Trophoblast cell (in vitro differentiated cells and primary cell): ENCODE measurements at regions not wholly inside any gene's neighbourhood (a gene's known extent, or its start where the extent isn't known, plus 50 kb on each side); places are given as distances from the start of the nearest gene placed in this dataset.

Experiments used
- DNase-seq, 2 donors: peaks; one replicate each; pipeline ENCODE4 v3.0.0-alpha.2; 2016
- H2AFZ ChIP-seq: 2 replicates; pipeline ENCODE4 v1.6.1; 2013; ENCODE audit warnings: low read length, moderate library complexity, mild to moderate bottlenecking; ENCODE audit not compliant: insufficient read depth, poor library complexity
- H2AK5ac ChIP-seq: 2 replicates; pipeline ENCODE4 v1.6.1; 2013; ENCODE audit warnings: mild to moderate bottlenecking, low read length
- H2BK120ac ChIP-seq: 2 replicates; pipeline ENCODE4 v1.6.1; 2013; ENCODE audit warnings: low read length, mild to moderate bottlenecking, moderate library complexity; ENCODE audit not compliant: insufficient read depth, poor library complexity
- H2BK12ac ChIP-seq: 2 replicates; pipeline ENCODE4 v1.6.1; 2013; ENCODE audit warnings: mild to moderate bottlenecking, low read length, moderate library complexity
- H2BK5ac ChIP-seq: 2 replicates; pipeline ENCODE4 v1.6.1; 2013; ENCODE audit warnings: low read length, low read depth, moderate library complexity, mild to moderate bottlenecking; ENCODE audit not compliant: poor library complexity
- H3K14ac ChIP-seq: 2 replicates; pipeline ENCODE4 v1.6.1; 2013; ENCODE audit warnings: mild to moderate bottlenecking, low read length
- H3K18ac ChIP-seq: 2 replicates; pipeline ENCODE4 v1.6.1; 2013; ENCODE audit warnings: mild to moderate bottlenecking, low read length
- H3K23ac ChIP-seq: 2 replicates; pipeline ENCODE4 v1.6.1; 2013; ENCODE audit warnings: low read length
- H3K27ac ChIP-seq: 2 replicates; pipeline ENCODE4 v1.5.1; 2013; ENCODE audit warnings: low read depth, mild to moderate bottlenecking, inconsistent platforms, low read length, moderate library complexity
- H3K27me3 ChIP-seq: 2 replicates; pipeline ENCODE4 v1.6.1; 2013; ENCODE audit warnings: inconsistent platforms, mild to moderate bottlenecking, low read length, moderate library complexity; ENCODE audit not compliant: insufficient read depth
- H3K36me3 ChIP-seq, 2 experiments: 1 replicate in 1 of 2; 2 replicates in 1 of 2; pipeline ENCODE4 v1.6.1; 2013; ENCODE audit warnings: low read length in 2 of 2, mild to moderate bottlenecking in 2 of 2, moderate library complexity in 1 of 2; ENCODE audit not compliant: insufficient read depth in 2 of 2, control insufficient read depth in 1 of 2
- H3K4ac ChIP-seq: 2 replicates; pipeline ENCODE4 v1.6.1; 2013; ENCODE audit warnings: low read depth, mild to moderate bottlenecking, low read length, moderate library complexity
- H3K4me1 ChIP-seq, 2 experiments: 1 replicate in 1 of 2; 2 replicates in 1 of 2; pipeline ENCODE4 v1.6.1; 2013; ENCODE audit warnings: low read length in 2 of 2, mild to moderate bottlenecking in 2 of 2, moderate library complexity in 1 of 2; ENCODE audit not compliant: insufficient read depth in 2 of 2, control insufficient read depth in 1 of 2
- H3K4me2 ChIP-seq: 2 replicates; pipeline ENCODE4 v1.6.1; 2013; ENCODE audit warnings: inconsistent platforms, mild to moderate bottlenecking, low read length, moderate library complexity
- H3K4me3 ChIP-seq: 2 replicates; pipeline ENCODE4 v1.5.1; 2013; ENCODE audit warnings: mild to moderate bottlenecking, low read depth, low read length, inconsistent platforms
- H3K79me1 ChIP-seq: one replicate; pipeline ENCODE4 v1.6.1; 2013; ENCODE audit warnings: low read length
- H3K79me2 ChIP-seq: 2 replicates; pipeline ENCODE4 v1.6.1; 2013; ENCODE audit warnings: low read length, mild to moderate bottlenecking; ENCODE audit not compliant: control insufficient read depth, insufficient read depth, poor library complexity
- H3K9ac ChIP-seq: 2 replicates; pipeline ENCODE4 v1.6.1; 2013; ENCODE audit warnings: mild to moderate bottlenecking, low read length
- H3K9me3 ChIP-seq: 2 replicates; pipeline ENCODE4 v1.6.1; 2013; ENCODE audit warnings: low read depth, mild to moderate bottlenecking, control low read depth, inconsistent platforms, low read length; ENCODE audit not compliant: insufficient read depth
- H4K12ac ChIP-seq: 2 replicates; pipeline ENCODE4 v1.6.1; 2013; ENCODE audit warnings: low read depth, mild to moderate bottlenecking, low read length, moderate library complexity
- H4K8ac ChIP-seq: 2 replicates; pipeline ENCODE4 v1.6.1; 2013; ENCODE audit warnings: low read depth, mild to moderate bottlenecking, low read length, moderate library complexity
- H4K91ac ChIP-seq: one replicate; pipeline ENCODE4 v1.6.1; 2013; ENCODE audit warnings: low read depth, mild to moderate bottlenecking, low read length, moderate library complexity
- WGBS: extraction: QIAGEN DNeasy Blood & Tissue Kit; methylation state at CpG from one replicate; pipeline ENCODE4 v1.1.7; 2013; ENCODE audit warnings: missing lambda C conversion rate; ENCODE audit not compliant: insufficient read length, insufficient coverage; ENCODE audit errors: extremely low coverage; 5-methylcytosine and 5-hydroxymethylcytosine counted together

GRCh38 chr12:38538319-38538718, 221.7 kb downstream of the ALG10B start:
- Histone ChIP-seq H2BK12ac (no peak overlapping the region), H3K79me2 (no peaks in the 10 kb centered on the region), H3K4me2 (no peak overlapping the region), H3K14ac (no peak overlapping the region), H3K36me3 (no peaks in the 10 kb centered on the region), H4K91ac (no peak overlapping the region), H3K27ac (no peak overlapping the region), H3K4me1 (no peaks in the 10 kb centered on the region), H3K27me3 (no peaks in the 10 kb centered on the region), H3K18ac (no peak overlapping the region), H2BK5ac (no peak overlapping the region), H2BK120ac (no peak overlapping the region), H2AK5ac (no peak overlapping the region), H4K8ac (no peak overlapping the region), H3K79me1 (no peaks in the 10 kb centered on the region), H3K9ac (no peak overlapping the region), H3K4me3 (no peak overlapping the region), H3K4ac (no peak overlapping the region), H2AFZ (no peak overlapping the region), H3K23ac (no peak overlapping the region), H3K9me3 (no peaks in the 10 kb centered on the region), H4K12ac (no peak overlapping the region)
- WGBS, result no CpG with 5 or more reads among the region's 4 CpGs
- no peak for DNase-seq

DNA sequence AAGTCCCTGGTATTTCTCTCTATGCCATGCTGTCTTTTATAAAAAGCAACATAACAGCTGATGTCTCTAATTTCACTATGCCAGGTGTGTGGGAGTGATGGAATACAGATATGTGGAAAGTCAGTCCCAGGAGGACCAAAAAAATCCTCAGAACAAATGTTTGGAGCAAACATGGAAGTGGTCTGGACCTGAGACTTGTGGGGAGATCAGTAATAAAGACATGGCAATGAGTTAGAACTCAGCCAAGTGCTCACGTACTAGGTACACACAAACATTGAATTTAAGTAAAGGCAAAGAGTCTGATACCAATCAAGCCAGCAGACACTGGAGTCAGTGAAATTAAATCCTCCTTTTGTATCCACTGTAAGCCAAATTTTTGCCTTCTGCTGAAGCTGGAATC, 223.6 kb downstream of the ALG10B start:
- H4K12ac ChIP-seq, result no peak overlapping the region
- no peak overlapping the region for H3K4me3 ChIP-seq
- H3K18ac ChIP-seq, result no peak overlapping the region
- H3K9ac ChIP-seq, result no peak overlapping the region
- no peak overlapping the region for H2AK5ac ChIP-seq
- no peak overlapping the region for H3K14ac ChIP-seq
- H3K4me1 ChIP-seq, result no peaks in the 10 kb centered on the region
- no peak overlapping the region for H3K23ac ChIP-seq
- H3K27me3 ChIP-seq, result no peaks in the 10 kb centered on the region
- H2BK12ac ChIP-seq, result no peak overlapping the region
- H2BK120ac ChIP-seq, result no peak overlapping the region
- H3K4me2 ChIP-seq, result no peak overlapping the region
- no peak overlapping the region for H2BK5ac ChIP-seq
- DNase-seq, result no peak
- no peak overlapping the region for H3K27ac ChIP-seq
- H3K79me2 ChIP-seq, result no peaks in the 10 kb centered on the region
- H4K8ac ChIP-seq, result no peak overlapping the region
- no peaks in the 10 kb centered on the region for H3K79me1 ChIP-seq
- no peak overlapping the region for H2AFZ ChIP-seq
- H3K9me3 ChIP-seq, result no peaks in the 10 kb centered on the region
- no CpG with 5 or more reads among the region's 1 CpG for WGBS
- H3K36me3 ChIP-seq, result no peaks in the 10 kb centered on the region
- no peak overlapping the region for H4K91ac ChIP-seq
- no peak overlapping the region for H3K4ac ChIP-seq

- DNase-seq, result no peak
- H2BK12ac ChIP-seq, result no peak overlapping the region
Measured at GRCh38 chr12:38541849-38542248, 225.3 kb downstream of the ALG10B start.

DNA sequence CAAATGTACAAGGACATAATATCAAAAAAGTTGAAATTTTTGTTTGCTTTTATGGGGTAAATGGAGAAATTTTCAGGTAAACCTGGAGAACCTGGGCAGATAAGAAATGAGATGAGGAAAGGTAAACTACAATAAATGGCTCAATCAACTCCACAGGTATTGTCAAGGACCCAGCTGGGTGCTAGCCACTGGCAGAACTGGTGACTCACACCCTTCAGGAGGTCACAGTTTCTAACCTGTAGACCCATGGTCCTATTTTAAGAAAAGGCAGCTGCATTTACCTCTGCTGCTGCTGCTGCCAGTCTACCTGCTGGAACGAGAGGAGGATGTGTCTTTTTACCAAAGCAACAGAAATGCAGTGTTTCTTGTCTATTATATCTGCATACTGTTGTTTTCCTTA, 226.6 kb downstream of the ALG10B start:
- no peaks in the 10 kb centered on the region for H3K9me3 ChIP-seq
- H3K4me3 ChIP-seq, result no peak overlapping the region
- no CpG with 5 or more reads among the region's 1 CpG for WGBS

More at GRCh38 chr12:38541849-38542248, 225.3 kb downstream of the ALG10B start:
- Histone ChIP-seq H2AK5ac (no peak overlapping the region), H3K4me3 (no peak overlapping the region), H3K27me3 (no peaks in the 10 kb centered on the region), H3K4ac (no peak overlapping the region), H3K18ac (no peak overlapping the region), H3K4me2 (no peak overlapping the region), H4K91ac (no peak overlapping the region), H4K8ac (no peak overlapping the region), H3K79me1 (no peaks in the 10 kb centered on the region), H4K12ac (no peak overlapping the region), H3K23ac (no peak overlapping the region), H2AFZ (no peak overlapping the region), H3K9me3 (no peaks in the 10 kb centered on the region), H3K27ac (no peak overlapping the region), H3K4me1 (no peaks in the 10 kb centered on the region), H3K79me2 (no peaks in the 10 kb centered on the region), H2BK5ac (no peak overlapping the region), H3K14ac (no peak overlapping the region), H3K36me3 (no peaks in the 10 kb centered on the region), H3K9ac (no peak overlapping the region), H2BK120ac (no peak overlapping the region)

More for the DNA sequence above, 226.6 kb downstream of the ALG10B start:
- Histone ChIP-seq H3K4me1 (no peaks in the 10 kb centered on the region), H4K8ac (no peak overlapping the region), H3K27me3 (no peaks in the 10 kb centered on the region), H4K91ac (no peak overlapping the region), H3K4ac (no peak overlapping the region), H3K18ac (no peak overlapping the region), H3K4me2 (no peak overlapping the region), H2BK5ac (no peak overlapping the region), H3K36me3 (no peaks in the 10 kb centered on the region), H3K79me1 (no peaks in the 10 kb centered on the region), H3K9ac (no peak overlapping the region), H3K23ac (no peak overlapping the region), H2AK5ac (no peak overlapping the region), H3K14ac (no peak overlapping the region), H4K12ac (no peak overlapping the region), H3K27ac (no peak overlapping the region), H3K79me2 (no peaks in the 10 kb centered on the region), H2BK120ac (no peak overlapping the region), H2BK12ac (no peak overlapping the region), H2AFZ (no peak overlapping the region)
- DNase-seq, result no peak
